K562 (cell line): ENCODE measurements at regions not wholly inside any gene's neighbourhood (a gene's known extent, or its start where the extent isn't known, plus 50 kb on each side); places are given as distances from the start of the nearest gene placed in this dataset.

Experiments
- ATAC-seq: fragments of 200-7000 bp; cut with Tn5 transposase; 3 replicates; pipeline ENCODE4 v1.9.1; 2020; ENCODE audit warnings: moderate library complexity
- BruUV-seq: library from RNA; stranded (reverse); fragments of 400-500 nt; replicated peaks from 2 replicates; lab custom pipeline; 2021; lab: Mats Ljungman, UMichigan
- CTCF ChIA-PET: fragments of 300-600 bp; formaldehyde crosslinking; extraction: SDS; loops from one replicate; lab custom pipeline; 2021; ENCODE audit warnings: low intra/inter-chr PET ratio; lab: Yijun Ruan, JAX
- POLR2A ChIA-PET: fragments of 300-600, 350-650 bp; sonication (Branson Sonifier 250); formaldehyde crosslinking; extraction: SDS; loops from one replicate; lab custom pipeline; 2021; ENCODE audit warnings: antibody characterized with exemption, inconsistent platforms; lab: Yijun Ruan, JAX
- DNase-seq, 4 experiments: peaks; one replicate each; pipeline versions ENCODE4 v3.0.0 to v3.0.0-alpha.2; 2011 to 2018; ENCODE audit warnings: low spot score in 3 of 4, mixed read lengths in 3 of 4; ENCODE audit errors: extremely low read depth in 1 of 4
- FAIRE-seq: peaks from 2 replicates; lab custom pipeline; 2011; peaks lifted over from hg19 to GRCh38; lab: Jason Lieb, UNC
- H2AFZ ChIP-seq: 2 replicates; pipeline ENCODE4 v1.6.0; 2011; ENCODE audit warnings: low read depth, low read length, control low read depth, inconsistent platforms
- H3K27ac ChIP-seq: fragments of 200-600 bp; 3 replicates; pipeline ENCODE4 v1.8.0; 2011; ENCODE audit warnings: low read depth, mild to moderate bottlenecking, control low read depth, inconsistent platforms, low read length, moderate library complexity, mixed read lengths; ENCODE audit errors: extremely low read depth
- H3K27me3 ChIP-seq, 2 experiments: fragments of 300-600 bp in 1 of 2; 2 replicates in 1 of 2; 3 replicates in 1 of 2; pipeline versions ENCODE4 v1.6.0 to v1.8.0; 2011; ENCODE audit warnings: inconsistent platforms in 2 of 2, low read length in 2 of 2, mild to moderate bottlenecking in 1 of 2, mixed read lengths in 1 of 2, moderate library complexity in 1 of 2; ENCODE audit not compliant: control insufficient read depth in 2 of 2, insufficient read depth in 2 of 2
- H3K36me3 ChIP-seq: fragments of 300-600 bp; 3 replicates; pipeline ENCODE4 v1.8.0; 2011; ENCODE audit warnings: mild to moderate bottlenecking, low read length, inconsistent platforms; ENCODE audit not compliant: control insufficient read depth, insufficient read depth
- H3K4me1 ChIP-seq, 2 experiments: fragments of 200-600 bp in 1 of 2; replicated peaks in 1 of 2; 2 replicates in 1 of 2; 3 replicates in 1 of 2; pipeline versions ENCODE4 v1.5.1 to v1.8.0; 2011; ENCODE audit warnings: inconsistent platforms in 2 of 2, low read length in 2 of 2, mild to moderate bottlenecking in 1 of 2, mixed read lengths in 1 of 2, moderate library complexity in 1 of 2; ENCODE audit not compliant: control insufficient read depth in 2 of 2, insufficient read depth in 2 of 2
- H3K4me2 ChIP-seq: 2 replicates; pipeline ENCODE4 v1.6.1; 2011; ENCODE audit warnings: low read length, control low read depth, inconsistent platforms, mixed read lengths; ENCODE audit not compliant: insufficient read depth
- H3K4me3 ChIP-seq: fragments of 200-600 bp; sonication (generic), shearing (Covaris generic); 2 replicates; pipeline ENCODE4 v1.5.1; 2016; ENCODE audit warnings: control low read depth, inconsistent platforms
- H3K79me2 ChIP-seq: fragments of 200-600 bp; 3 replicates; pipeline ENCODE4 v1.8.0; 2011; ENCODE audit warnings: low read length, inconsistent platforms; ENCODE audit not compliant: control insufficient read depth, insufficient read depth
- H3K9ac ChIP-seq, 2 experiments: 2 replicates each; pipeline versions ENCODE4 v1.6.0 to v1.6.1; 2011; ENCODE audit warnings: low read depth in 2 of 2, low read length in 2 of 2, control low read depth in 1 of 2, inconsistent platforms in 1 of 2, mild to moderate bottlenecking in 1 of 2, mixed read lengths in 1 of 2; ENCODE audit not compliant: insufficient read depth in 1 of 2
- H3K9me1 ChIP-seq: one replicate; pipeline ENCODE4 v1.6.0; 2011; ENCODE audit warnings: inconsistent platforms, mild to moderate bottlenecking, low read length, moderate library complexity; ENCODE audit not compliant: control insufficient read depth, insufficient read depth
- H3K9me3 ChIP-seq: replicated peaks from 2 replicates; pipeline ENCODE4 v1.5.1; 2011; ENCODE audit warnings: low read depth, low read length, inconsistent platforms; ENCODE audit not compliant: control insufficient read depth, insufficient read depth
- H4K20me1 ChIP-seq: replicated peaks from 2 replicates; pipeline ENCODE4 v1.6.1; 2011; ENCODE audit warnings: low read length, inconsistent platforms, mixed read lengths; ENCODE audit not compliant: control insufficient read depth, insufficient read depth
- FUS ChIP-seq: fragments of 200-400 bp; formaldehyde crosslinking; optimal IDR thresholded peaks from 2 replicates; pipeline ENCODE3; 2017; ENCODE audit warnings: low read depth, low read length
- HCFC1 ChIP-seq: IDR thresholded peaks from 2 replicates; pipeline ENCODE4 v1.6.1; 2012; ENCODE audit warnings: low read depth, low read length, improper control_type of control experiment
- LARP7 ChIP-seq: fragments of 450-650 bp; IDR thresholded peaks from 2 replicates; pipeline ENCODE4 v1.6.1; 2016
- SRF ChIP-seq, 2 experiments: fragments of 250-450, 450-650 bp in 1 of 2; sonication (Bioruptor Pico) in 1 of 2; sonication (generic) in 1 of 2; formaldehyde crosslinking; IDR thresholded peaks; 2 replicates each; pipeline versions ENCODE4 v1.5.0 to v1.5.1; 2020 to 2022; ENCODE audit warnings: mild to moderate bottlenecking in 1 of 2, missing genetic modification reagents in 1 of 2
- TAF7 ChIP-seq: fragments of 450-650 bp; IDR thresholded peaks from 2 replicates; pipeline ENCODE4 v1.6.1; 2016; ENCODE audit warnings: missing genetic modification characterization, missing compliant biosample characterization
- U2AF1 ChIP-seq: fragments of 200-400 bp; formaldehyde crosslinking; optimal IDR thresholded peaks from 2 replicates; pipeline ENCODE3; 2017; ENCODE audit warnings: mild to moderate bottlenecking, low read depth, low read length, moderate library complexity
- ZBED1 ChIP-seq: IDR thresholded peaks from 2 replicates; pipeline ENCODE4 v1.6.1; 2014
- ZKSCAN3 ChIP-seq: fragments of 250-450 bp; sonication (Bioruptor Pico); IDR thresholded peaks from 2 replicates; pipeline ENCODE4 v1.4.0; 2020
- ZNF644 ChIP-seq: fragments of 200-800 bp; sonication (Bioruptor generic); IDR thresholded peaks from 2 replicates; pipeline ENCODE4 v1.6.1; 2016; ENCODE audit warnings: low read depth, missing genetic modification characterization, missing compliant biosample characterization
- ZNF79 ChIP-seq: fragments of 250-450 bp; sonication (Bioruptor Pico); IDR thresholded peaks from 2 replicates; pipeline ENCODE4 v1.4.0; 2020; ENCODE audit warnings: low read depth, mild to moderate bottlenecking, moderate library complexity
- WGBS: fragments of 100-300 bp; shearing (Covaris generic); methylation state at CpG from one replicate; pipeline ENCODE4 v1.1.6; 2016; ENCODE audit warnings: low coverage, mixed read lengths; ENCODE audit not compliant: insufficient coverage; ENCODE audit errors: missing lambda C conversion rate; 5-methylcytosine and 5-hydroxymethylcytosine counted together
- in situ Hi-C: fragments of 300-500 bp; cut with MboI; formaldehyde crosslinking; loops from 4 replicates; pipeline ENCODE4 v1.15.0; 2018; ENCODE audit warnings: inconsistent platforms, mixed read lengths
- intact Hi-C: fragments of 100-400 bp; cut with micrococcal nuclease; formaldehyde crosslinking; loops from 2 replicates; pipeline ENCODE4 v1.14.2; 2022
- TF ChIP-seq, protein P1 (sequence below): sonication (generic); formaldehyde crosslinking; IDR thresholded peaks from 2 replicates; pipeline ENCODE4 v1.8.0; 2022; ENCODE audit warnings: mild to moderate bottlenecking, missing genetic modification reagents
- TF ChIP-seq, protein P2 (sequence below), 2 experiments: IDR thresholded peaks; 2 replicates each; pipeline ENCODE4 v1.6.1; 2012; ENCODE audit warnings: improper control_type of control experiment in 2 of 2, low read depth in 2 of 2, low read length in 2 of 2, borderline replicate concordance in 1 of 2

DNA sequence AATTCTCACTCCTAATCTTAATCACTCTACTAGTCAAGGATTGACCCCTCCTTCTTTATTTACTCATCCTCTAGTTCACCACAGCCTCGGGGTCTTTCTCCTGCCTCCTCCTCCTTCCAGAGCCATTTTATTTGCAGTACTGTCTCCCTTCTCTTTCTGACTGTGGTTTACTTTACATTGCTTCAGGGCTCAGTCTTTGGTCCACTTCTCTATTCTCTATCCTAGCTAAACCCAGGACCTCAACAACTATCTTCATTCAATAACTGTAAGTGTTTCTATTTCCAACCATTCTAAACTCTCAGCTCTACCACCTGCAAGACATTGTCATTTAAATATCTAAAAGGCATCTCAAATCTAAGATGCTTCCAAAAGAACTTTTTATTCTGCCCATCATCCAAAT is 493.8 kb downstream of the TTLL7 start:
- no peak for ATAC-seq
- Histone ChIP-seq H2AFZ (no peak overlapping the region), H3K4me2 (no peak overlapping the region), H4K20me1 (no peaks in the 10 kb centered on the region), H3K9me3 (no peaks in the 10 kb centered on the region), H3K36me3 (no peaks in the 10 kb centered on the region), H3K27ac (no peak overlapping the region), H3K27me3 (no peaks in the 10 kb centered on the region), H3K4me1 (no peaks in the 10 kb centered on the region), H3K79me2 (no peaks in the 10 kb centered on the region), H3K4me3 (no peak overlapping the region), H3K9me1 (no peaks in the 10 kb centered on the region), H3K9ac (no peak overlapping the region)
- intact Hi-C loops (no loop called here), in situ Hi-C loops (no loop called here)
- ChIA-PET CTCF (no interaction called here), POLR2A (no interaction called here)
- BruUV-seq = no TSS peak
- whole genome bisulfite sequencing = 0% methylated on average over 1 of the region's 1 CpG
- no peak for TF ChIP-seq ZKSCAN3 (CRISPR knock-in tag)
- no peak for TF ChIP-seq TAF7 (tag)
- TF ChIP-seq LARP7 = no peak
- TF ChIP-seq ZNF79 = no peak
- TF ChIP-seq ZBED1 = no peak
- no peak for DNase-seq
- no peak for FAIRE-seq

DNA sequence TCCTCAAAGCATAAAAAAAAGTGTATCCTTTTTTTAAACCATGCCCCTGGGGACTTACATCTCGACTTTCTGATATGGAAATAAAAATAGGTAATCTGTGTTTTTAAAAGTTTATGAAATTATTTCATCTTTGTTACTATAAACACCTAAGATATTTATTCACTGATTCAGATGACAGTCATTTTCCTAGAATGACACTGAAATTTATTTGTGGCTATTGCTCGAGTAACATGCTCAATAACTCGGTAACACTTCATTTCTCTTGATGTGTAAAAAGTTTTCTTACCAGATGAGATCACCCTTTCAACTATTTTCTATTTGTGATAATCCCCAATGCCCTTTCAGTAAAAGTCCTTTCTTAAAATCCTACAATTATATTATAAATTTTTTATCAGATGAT is 495.8 kb downstream of the TTLL7 start:
- FAIRE-seq (no peak), ATAC-seq (no peak), DNase-seq (no peak)
- H3K27me3 ChIP-seq = no peaks in the 10 kb centered on the region
- H3K27ac ChIP-seq = no peak overlapping the region
- H3K4me3 ChIP-seq = no peak overlapping the region
- no peaks in the 10 kb centered on the region for H3K4me1 ChIP-seq
- no peaks in the 10 kb centered on the region for H4K20me1 ChIP-seq
- intact Hi-C loops (no loop called here), in situ Hi-C loops (no loop called here)
- CTCF ChIA-PET = no interaction called here
- H3K79me2 ChIP-seq = no peaks in the 10 kb centered on the region
- no peak overlapping the region for H3K9ac ChIP-seq
- BruUV-seq = no TSS peak
- POLR2A ChIA-PET = no interaction called here
- no peaks in the 10 kb centered on the region for H3K9me1 ChIP-seq
- H3K36me3 ChIP-seq = no peaks in the 10 kb centered on the region
- H3K9me3 ChIP-seq = no peaks in the 10 kb centered on the region
- H2AFZ ChIP-seq = no peak overlapping the region
- WGBS = 2% methylated on average over 3 of the region's 3 CpGs
- no peak overlapping the region for H3K4me2 ChIP-seq
- TF ChIP-seq FUS (no peak), HCFC1 (no peak), U2AF1 (no peak), ZNF644 (tag) (no peak), SRF (CRISPR knock-in tag; IDR thresholded peaks at IDR 0.05) (no peak)
- TF ChIP-seq, protein P1, sequence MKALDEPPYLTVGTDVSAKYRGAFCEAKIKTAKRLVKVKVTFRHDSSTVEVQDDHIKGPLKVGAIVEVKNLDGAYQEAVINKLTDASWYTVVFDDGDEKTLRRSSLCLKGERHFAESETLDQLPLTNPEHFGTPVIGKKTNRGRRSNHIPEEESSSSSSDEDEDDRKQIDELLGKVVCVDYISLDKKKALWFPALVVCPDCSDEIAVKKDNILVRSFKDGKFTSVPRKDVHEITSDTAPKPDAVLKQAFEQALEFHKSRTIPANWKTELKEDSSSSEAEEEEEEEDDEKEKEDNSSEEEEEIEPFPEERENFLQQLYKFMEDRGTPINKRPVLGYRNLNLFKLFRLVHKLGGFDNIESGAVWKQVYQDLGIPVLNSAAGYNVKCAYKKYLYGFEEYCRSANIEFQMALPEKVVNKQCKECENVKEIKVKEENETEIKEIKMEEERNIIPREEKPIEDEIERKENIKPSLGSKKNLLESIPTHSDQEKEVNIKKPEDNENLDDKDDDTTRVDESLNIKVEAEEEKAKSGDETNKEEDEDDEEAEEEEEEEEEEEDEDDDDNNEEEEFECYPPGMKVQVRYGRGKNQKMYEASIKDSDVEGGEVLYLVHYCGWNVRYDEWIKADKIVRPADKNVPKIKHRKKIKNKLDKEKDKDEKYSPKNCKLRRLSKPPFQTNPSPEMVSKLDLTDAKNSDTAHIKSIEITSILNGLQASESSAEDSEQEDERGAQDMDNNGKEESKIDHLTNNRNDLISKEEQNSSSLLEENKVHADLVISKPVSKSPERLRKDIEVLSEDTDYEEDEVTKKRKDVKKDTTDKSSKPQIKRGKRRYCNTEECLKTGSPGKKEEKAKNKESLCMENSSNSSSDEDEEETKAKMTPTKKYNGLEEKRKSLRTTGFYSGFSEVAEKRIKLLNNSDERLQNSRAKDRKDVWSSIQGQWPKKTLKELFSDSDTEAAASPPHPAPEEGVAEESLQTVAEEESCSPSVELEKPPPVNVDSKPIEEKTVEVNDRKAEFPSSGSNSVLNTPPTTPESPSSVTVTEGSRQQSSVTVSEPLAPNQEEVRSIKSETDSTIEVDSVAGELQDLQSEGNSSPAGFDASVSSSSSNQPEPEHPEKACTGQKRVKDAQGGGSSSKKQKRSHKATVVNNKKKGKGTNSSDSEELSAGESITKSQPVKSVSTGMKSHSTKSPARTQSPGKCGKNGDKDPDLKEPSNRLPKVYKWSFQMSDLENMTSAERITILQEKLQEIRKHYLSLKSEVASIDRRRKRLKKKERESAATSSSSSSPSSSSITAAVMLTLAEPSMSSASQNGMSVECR = no peak
- TF ChIP-seq, protein P2, sequence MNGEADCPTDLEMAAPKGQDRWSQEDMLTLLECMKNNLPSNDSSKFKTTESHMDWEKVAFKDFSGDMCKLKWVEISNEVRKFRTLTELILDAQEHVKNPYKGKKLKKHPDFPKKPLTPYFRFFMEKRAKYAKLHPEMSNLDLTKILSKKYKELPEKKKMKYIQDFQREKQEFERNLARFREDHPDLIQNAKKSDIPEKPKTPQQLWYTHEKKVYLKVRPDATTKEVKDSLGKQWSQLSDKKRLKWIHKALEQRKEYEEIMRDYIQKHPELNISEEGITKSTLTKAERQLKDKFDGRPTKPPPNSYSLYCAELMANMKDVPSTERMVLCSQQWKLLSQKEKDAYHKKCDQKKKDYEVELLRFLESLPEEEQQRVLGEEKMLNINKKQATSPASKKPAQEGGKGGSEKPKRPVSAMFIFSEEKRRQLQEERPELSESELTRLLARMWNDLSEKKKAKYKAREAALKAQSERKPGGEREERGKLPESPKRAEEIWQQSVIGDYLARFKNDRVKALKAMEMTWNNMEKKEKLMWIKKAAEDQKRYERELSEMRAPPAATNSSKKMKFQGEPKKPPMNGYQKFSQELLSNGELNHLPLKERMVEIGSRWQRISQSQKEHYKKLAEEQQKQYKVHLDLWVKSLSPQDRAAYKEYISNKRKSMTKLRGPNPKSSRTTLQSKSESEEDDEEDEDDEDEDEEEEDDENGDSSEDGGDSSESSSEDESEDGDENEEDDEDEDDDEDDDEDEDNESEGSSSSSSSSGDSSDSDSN (IDR thresholded peaks at IDR 0.05; ENCODE audit: borderline replicate concordance in 1 of 2, low read depth in 2 of 2, low read length in 2 of 2) = no peak
